ENCODE measurements at regions not wholly inside any gene's neighbourhood (a gene's known extent, or its start where the extent isn't known, plus 50 kb on each side); places are given as distances from the start of the nearest gene placed in this dataset.

GRCh38 chr3:13223574-13224237, 150.5 kb upstream of the IQSEC1 start:
- Histone ChIP-seq H3K4me3 (ENCODE audit: low read length) (no peak overlapping the region), H3K9me2 (replicated peaks; ENCODE audit: control insufficient read depth, low read length) (no peaks in the 10 kb centered on the region), H3K4me2 (ENCODE audit: low read length) (no peak overlapping the region), H4K20me1 (ENCODE audit: control insufficient read depth, insufficient read depth, low read depth, low read length) (no peaks in the 10 kb centered on the region), H3K36me3 (ENCODE audit: control insufficient read depth, low read length) (no peaks in the 10 kb centered on the region), H3F3A (ENCODE audit: control insufficient read depth, insufficient read depth) (no peaks in the 10 kb centered on the region), H3K9me3 (ENCODE audit: control insufficient read depth, insufficient read depth, low read length) (no peaks in the 10 kb centered on the region), H3K27ac (ENCODE audit: low read depth, low read length) (no peak overlapping the region), H3K79me2 (ENCODE audit: control insufficient read depth, low read length) (no peaks in the 10 kb centered on the region), H3K4me1 (ENCODE audit: control insufficient read depth, low read length) (no peaks in the 10 kb centered on the region), H3K27me3 (ENCODE audit: control insufficient read depth, low read length) (no peaks in the 10 kb centered on the region)
- TF ChIP-seq EZH2phosphoT487 (IDR thresholded peaks at IDR 0.05; ENCODE audit: borderline replicate concordance, low read length) (no peak), CTCF (IDR thresholded peaks at IDR 0.05; ENCODE audit: low read depth, low read length, poor library complexity, severe bottlenecking) (no peak)

- Histone ChIP-seq H3K4me3 (ENCODE audit: low read length) (no peak overlapping the region), H3K9me3 (ENCODE audit: control insufficient read depth, insufficient read depth, low read length) (no peaks in the 10 kb centered on the region), H3K9me2 (replicated peaks; ENCODE audit: control insufficient read depth, low read length) (no peaks in the 10 kb centered on the region), H3K79me2 (ENCODE audit: control insufficient read depth, low read length) (no peaks in the 10 kb centered on the region), H3K27ac (ENCODE audit: low read depth, low read length) (no peak overlapping the region), H3K4me2 (ENCODE audit: low read length) (no peak overlapping the region), H3F3A (ENCODE audit: control insufficient read depth, insufficient read depth) (no peaks in the 10 kb centered on the region), H3K4me1 (ENCODE audit: control insufficient read depth, low read length) (no peaks in the 10 kb centered on the region), H3K27me3 (ENCODE audit: control insufficient read depth, low read length) (no peaks in the 10 kb centered on the region; the same call in 1 of the 2 replicates), H4K20me1 (ENCODE audit: control insufficient read depth, insufficient read depth, low read depth, low read length) (no peaks in the 10 kb centered on the region), H3K36me3 (ENCODE audit: control insufficient read depth, low read length) (no peaks in the 10 kb centered on the region)
- no peak for TF ChIP-seq CTCF (IDR thresholded peaks at IDR 0.05; ENCODE audit: low read depth, low read length, poor library complexity, severe bottlenecking)
These were observed 149.8 kb upstream of the IQSEC1 start for GRCh38 chr3:13222891-13223573.

- H3K27ac ChIP-seq (ENCODE audit: low read depth, low read length) = no peak overlapping the region
- no peaks in the 10 kb centered on the region for H3F3A ChIP-seq (ENCODE audit: control insufficient read depth, insufficient read depth)
- H3K4me1 ChIP-seq (ENCODE audit: control insufficient read depth, low read length) = no peaks in the 10 kb centered on the region
- H3K9me3 ChIP-seq (ENCODE audit: control insufficient read depth, insufficient read depth, low read length) = no peaks in the 10 kb centered on the region
- no peaks in the 10 kb centered on the region for H3K79me2 ChIP-seq (ENCODE audit: control insufficient read depth, low read length)
- TF ChIP-seq CTCF (IDR thresholded peaks at IDR 0.05; ENCODE audit: low read depth, low read length, poor library complexity, severe bottlenecking) = no peak
- no peak for TF ChIP-seq EZH2phosphoT487 (IDR thresholded peaks at IDR 0.05; ENCODE audit: borderline replicate concordance, low read length)
- no peak overlapping the region for H3K4me3 ChIP-seq (ENCODE audit: low read length)
- H4K20me1 ChIP-seq (ENCODE audit: control insufficient read depth, insufficient read depth, low read depth, low read length) = no peaks in the 10 kb centered on the region
- H3K27me3 ChIP-seq (ENCODE audit: control insufficient read depth, low read length) = no peaks in the 10 kb centered on the region; the same call in 1 of the 2 replicates
- H3K9me2 ChIP-seq (replicated peaks; ENCODE audit: control insufficient read depth, low read length) = no peaks in the 10 kb centered on the region
- no peaks in the 10 kb centered on the region for H3K36me3 ChIP-seq (ENCODE audit: control insufficient read depth, low read length)
- no peak overlapping the region for H3K4me2 ChIP-seq (ENCODE audit: low read length)
These were observed 148.9 kb upstream of the IQSEC1 start for GRCh38 chr3:13222131-13222530.
